ENCODE measurements at regions not wholly inside any gene's neighbourhood (a gene's known extent, or its start where the extent isn't known, plus 50 kb on each side); places are given as distances from the start of the nearest gene placed in this dataset.

- no peak for TF ChIP-seq POLR2A (IDR thresholded peaks at IDR 0.05)
- TF ChIP-seq, protein P1, sequence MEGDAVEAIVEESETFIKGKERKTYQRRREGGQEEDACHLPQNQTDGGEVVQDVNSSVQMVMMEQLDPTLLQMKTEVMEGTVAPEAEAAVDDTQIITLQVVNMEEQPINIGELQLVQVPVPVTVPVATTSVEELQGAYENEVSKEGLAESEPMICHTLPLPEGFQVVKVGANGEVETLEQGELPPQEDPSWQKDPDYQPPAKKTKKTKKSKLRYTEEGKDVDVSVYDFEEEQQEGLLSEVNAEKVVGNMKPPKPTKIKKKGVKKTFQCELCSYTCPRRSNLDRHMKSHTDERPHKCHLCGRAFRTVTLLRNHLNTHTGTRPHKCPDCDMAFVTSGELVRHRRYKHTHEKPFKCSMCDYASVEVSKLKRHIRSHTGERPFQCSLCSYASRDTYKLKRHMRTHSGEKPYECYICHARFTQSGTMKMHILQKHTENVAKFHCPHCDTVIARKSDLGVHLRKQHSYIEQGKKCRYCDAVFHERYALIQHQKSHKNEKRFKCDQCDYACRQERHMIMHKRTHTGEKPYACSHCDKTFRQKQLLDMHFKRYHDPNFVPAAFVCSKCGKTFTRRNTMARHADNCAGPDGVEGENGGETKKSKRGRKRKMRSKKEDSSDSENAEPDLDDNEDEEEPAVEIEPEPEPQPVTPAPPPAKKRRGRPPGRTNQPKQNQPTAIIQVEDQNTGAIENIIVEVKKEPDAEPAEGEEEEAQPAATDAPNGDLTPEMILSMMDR (IDR thresholded peaks at IDR 0.05) = no peak
Measured at GRCh38 chr10:44028384-44029137, 356.3 kb downstream of the CXCL12 start.
